SK-N-SH (cell line): ENCODE measurements at regions not wholly inside any gene's neighbourhood (a gene's known extent, or its start where the extent isn't known, plus 50 kb on each side); places are given as distances from the start of the nearest gene placed in this dataset.

Experiments used
- CTCF ChIA-PET: fragments of 300-600, 350-600 bp; formaldehyde crosslinking; extraction: SDS; loops from one replicate; lab custom pipeline; 2021; lab: Yijun Ruan, JAX
- POLR2A ChIA-PET: fragments of 350-600 bp; sonication (Branson Sonifier 250); formaldehyde crosslinking; extraction: SDS; loops from one replicate; lab custom pipeline; 2020; ENCODE audit warnings: antibody characterized with exemption, inconsistent platforms; lab: Yijun Ruan, JAX
- DNase-seq: peaks from one replicate; pipeline ENCODE4 v3.0.0; 2012
- H2AFZ ChIP-seq: fragments of 200-600 bp; sonication (generic); 2 replicates; pipeline ENCODE4 v1.8.1; 2016; ENCODE audit warnings: antibody characterized with exemption, mild to moderate bottlenecking, low read depth
- H3F3A ChIP-seq: fragments of 200-600 bp; sonication (generic); replicated peaks from 2 replicates; pipeline ENCODE3; 2016; ENCODE audit warnings: antibody characterized with exemption, mild to moderate bottlenecking; ENCODE audit not compliant: insufficient read depth
- H3K27ac ChIP-seq, 2 experiments: fragments of 200-500 bp in 1 of 2; fragments of 200-600 bp in 1 of 2; sonication (Bioruptor generic) in 1 of 2; sonication (generic), shearing (Covaris generic) in 1 of 2; 2 replicates each; pipeline versions ENCODE4 v1.5.1 to v1.6.1; 2014 to 2016; ENCODE audit warnings: low read depth in 2 of 2, inconsistent platforms in 1 of 2, low read length in 1 of 2, mild to moderate bottlenecking in 1 of 2, mixed read lengths in 1 of 2
- H3K27me3 ChIP-seq: fragments of 200-600 bp; sonication (generic), shearing (Covaris generic); 2 replicates; pipeline ENCODE4 v1.6.1; 2016; ENCODE audit warnings: mixed run types; ENCODE audit not compliant: insufficient read depth
- H3K36me3 ChIP-seq, 2 experiments: fragments of 200-500 bp in 1 of 2; fragments of 200-600 bp in 1 of 2; sonication (Bioruptor generic) in 1 of 2; sonication (generic) in 1 of 2; replicated peaks in 1 of 2; 2 replicates each; pipeline versions ENCODE3 to v1.5.1; 2014 to 2016; ENCODE audit warnings: low read length in 1 of 2, mild to moderate bottlenecking in 1 of 2; ENCODE audit not compliant: insufficient read depth in 2 of 2, control insufficient read depth in 1 of 2
- H3K4me1 ChIP-seq, 2 experiments: fragments of 200-500 bp in 1 of 2; fragments of 200-600 bp in 1 of 2; sonication (Bioruptor generic) in 1 of 2; sonication (generic), shearing (Covaris generic) in 1 of 2; 2 replicates each; pipeline versions ENCODE4 v1.5.1 to v1.6.1; 2014 to 2016; ENCODE audit warnings: low read depth in 1 of 2, low read length in 1 of 2, mixed run types in 1 of 2; ENCODE audit not compliant: insufficient read depth in 2 of 2, control insufficient read depth in 1 of 2
- H3K4me2 ChIP-seq: fragments of 200-600 bp; sonication (generic), shearing (Covaris generic); 2 replicates; pipeline ENCODE4 v1.6.1; 2017; ENCODE audit warnings: mixed run types
- H3K4me3 ChIP-seq, 2 experiments: fragments of 200-500 bp in 1 of 2; fragments of 200-600 bp in 1 of 2; sonication (Bioruptor generic) in 1 of 2; sonication (generic), shearing (Covaris generic) in 1 of 2; 2 replicates each; pipeline versions ENCODE4 v1.5.1 to v1.8.1; 2014 to 2016; ENCODE audit warnings: low read depth in 2 of 2, inconsistent platforms in 1 of 2, low read length in 1 of 2, mild to moderate bottlenecking in 1 of 2, mixed read lengths in 1 of 2, moderate library complexity in 1 of 2
- H3K79me2 ChIP-seq: fragments of 200-600 bp; sonication (generic); 2 replicates; pipeline ENCODE4 v1.8.1; 2017; ENCODE audit warnings: mild to moderate bottlenecking; ENCODE audit not compliant: insufficient read depth
- H3K9ac ChIP-seq: fragments of 200-600 bp; sonication (generic); 2 replicates; pipeline ENCODE4 v1.6.1; 2017; ENCODE audit warnings: mixed run types
- H3K9me2 ChIP-seq: fragments of 200-600 bp; sonication (generic); 2 replicates; pipeline ENCODE4 v1.6.1; 2017; ENCODE audit warnings: mixed run types
- H3K9me3 ChIP-seq: fragments of 200-600 bp; sonication (generic); 2 replicates; pipeline ENCODE4 v1.6.1; 2017; ENCODE audit warnings: mixed run types, mild to moderate bottlenecking, moderate library complexity
- H4K20me1 ChIP-seq: fragments of 200-600 bp; sonication (generic); 2 replicates; pipeline ENCODE4 v1.6.1; 2017; ENCODE audit warnings: mild to moderate bottlenecking, mixed run types; ENCODE audit not compliant: insufficient read depth
- ELF1 ChIP-seq: IDR thresholded peaks from 2 replicates; pipeline ENCODE4 v1.4.0; 2012
- EP300 ChIP-seq, 2 experiments: IDR thresholded peaks; 2 replicates each; pipeline versions ENCODE4 v1.4.0 to v1.6.1; 2012; ENCODE audit warnings: borderline replicate concordance in 1 of 2, low read depth in 1 of 2, low read length in 1 of 2
- EZH2phosphoT487 ChIP-seq: fragments of 200-600 bp; sonication (generic); IDR thresholded peaks from 2 replicates; pipeline ENCODE4 v1.6.1; 2017; ENCODE audit warnings: low read depth, mixed run types, mild to moderate bottlenecking, antibody characterized with exemption, moderate library complexity, borderline replicate concordance
- FOXJ3 ChIP-seq: sonication (generic); formaldehyde crosslinking; IDR thresholded peaks from 2 replicates; pipeline ENCODE4 v1.5.1; 2020; ENCODE audit warnings: mild to moderate bottlenecking, missing genetic modification reagents
- GATA2 ChIP-seq: sonication (generic); formaldehyde crosslinking; IDR thresholded peaks from 2 replicates; pipeline ENCODE4 v1.5.0; 2020; ENCODE audit warnings: mild to moderate bottlenecking, missing genetic modification reagents
- JUND ChIP-seq: IDR thresholded peaks from 2 replicates; pipeline ENCODE4 v1.4.0; 2012
- RCOR1 ChIP-seq: fragments of 150-350 bp; IDR thresholded peaks from 2 replicates; pipeline ENCODE4 v1.6.1; 2017; ENCODE audit warnings: antibody characterized with exemption, low read length
- TCF12 ChIP-seq: IDR thresholded peaks from 2 replicates; pipeline ENCODE4 v1.4.0; 2012
- USF1 ChIP-seq: IDR thresholded peaks from 2 replicates; pipeline ENCODE4 v1.4.0; 2012; ENCODE audit warnings: low read depth, borderline replicate concordance
- USF2 ChIP-seq: fragments of 150-350 bp; IDR thresholded peaks from 2 replicates; pipeline ENCODE4 v1.6.1; 2017; ENCODE audit warnings: antibody characterized with exemption, low read length, low read depth, borderline replicate concordance
- WGBS: methylation state at CpG from one replicate; pipeline ENCODE4 v1.1.6; 2017; ENCODE audit warnings: low lambda C conversion rate; 5-methylcytosine and 5-hydroxymethylcytosine counted together
- TF ChIP-seq, protein P1 (sequence below): IDR thresholded peaks from 2 replicates; pipeline ENCODE4 v1.4.0; 2012; ENCODE audit warnings: low read depth

DNA sequence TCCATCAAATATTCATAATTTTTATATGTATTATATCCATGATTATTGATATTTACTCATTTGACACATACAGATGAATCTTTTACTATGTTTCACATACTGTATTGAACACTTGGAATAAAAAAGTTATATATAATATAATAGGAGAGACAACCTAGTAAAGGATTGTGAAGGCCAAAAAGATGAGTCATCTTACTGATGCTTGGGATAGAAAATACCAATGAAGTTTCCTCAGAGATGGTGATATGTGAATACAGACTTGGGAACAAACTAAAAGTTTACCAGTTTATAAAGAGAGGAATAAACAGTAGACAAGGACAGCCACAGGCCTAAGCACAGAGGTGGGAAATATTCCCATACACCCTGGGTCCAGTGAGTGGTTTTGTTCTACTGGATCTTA is 743.9 kb upstream of the FLRT2 start:
- Histone ChIP-seq H3K9me3 (no peaks in the 10 kb centered on the region), H3F3A (no peaks in the 10 kb centered on the region), H4K20me1 (no peaks in the 10 kb centered on the region), H3K9me2 (no peaks in the 10 kb centered on the region), H3K27ac (no peak overlapping the region), H2AFZ (no peak overlapping the region), H3K79me2 (no peaks in the 10 kb centered on the region), H3K36me3 (no peaks in the 10 kb centered on the region), H3K4me3 (no peak overlapping the region), H3K27me3 (no peaks in the 10 kb centered on the region), H3K4me1 (no peaks in the 10 kb centered on the region)
- DNase-seq: no peak
- TF ChIP-seq EZH2phosphoT487 (no peak), JUND (no peak), USF1 (no peak), USF2 (no peak), ELF1 (no peak), EP300 (IDR thresholded peaks at IDR 0.05; ENCODE audit: borderline replicate concordance in 1 of 2, low read depth in 1 of 2, low read length in 1 of 2) (no peak), FOXJ3 (CRISPR knock-in tag) (no peak)
- TF ChIP-seq, all 33 proteins: peak for 0
- H3K4me2 ChIP-seq: no peak overlapping the region
- POLR2A ChIA-PET: no interaction called here
- no peak overlapping the region for H3K9ac ChIP-seq
- CTCF ChIA-PET: no interaction called here

GRCh38 chr14:84789012-84789411 is 740.9 kb upstream of the FLRT2 start:
- TF ChIP-seq, protein P1, sequence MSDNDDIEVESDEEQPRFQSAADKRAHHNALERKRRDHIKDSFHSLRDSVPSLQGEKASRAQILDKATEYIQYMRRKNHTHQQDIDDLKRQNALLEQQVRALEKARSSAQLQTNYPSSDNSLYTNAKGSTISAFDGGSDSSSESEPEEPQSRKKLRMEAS: no peak
- TF ChIP-seq EP300 (IDR thresholded peaks at IDR 0.05; ENCODE audit: borderline replicate concordance in 1 of 2, low read depth in 1 of 2, low read length in 1 of 2) (no peak), GATA2 (CRISPR knock-in tag) (no peak), USF1 (no peak), RCOR1 (no peak), TCF12 (no peak), EZH2phosphoT487 (no peak)
- Histone ChIP-seq H3K4me1 (no peaks in the 10 kb centered on the region), H3K27me3 (no peaks in the 10 kb centered on the region), H3K9me2 (no peaks in the 10 kb centered on the region), H2AFZ (no peak overlapping the region), H3K27ac (no peak overlapping the region), H3K4me2 (no peak overlapping the region), H3K9ac (no peak overlapping the region), H4K20me1 (no peaks in the 10 kb centered on the region), H3K9me3 (no peaks in the 10 kb centered on the region), H3K79me2 (no peaks in the 10 kb centered on the region), H3F3A (no peaks in the 10 kb centered on the region), H3K4me3 (no peak overlapping the region), H3K36me3 (no peaks in the 10 kb centered on the region)
- ChIA-PET POLR2A (no interaction called here), CTCF (no interaction called here)
- no peak for DNase-seq
- 14% methylated on average over 1 of the region's 1 CpG for WGBS
